Hematopoietic multipotent progenitor cell treated with erythropoietin and hydrocortisone succinate and interleukin-3 and kit ligand, for 8 days (in vitro differentiated cells): ENCODE measurements at regions not wholly inside any gene's neighbourhood (a gene's known extent, or its start where the extent isn't known, plus 50 kb on each side); places are given as distances from the start of the nearest gene placed in this dataset.
"Not testable (repeated sequence)": the region's sequence is repeated elsewhere in the genome, so short reads cannot be mapped to it uniquely, and the experiment has no call there.

Source experiments
- DNase-seq: peaks from one replicate; pipeline ENCODE4 v3.0.0-alpha.2; 2015

- DNase-seq, result no peak
Observed at GRCh38 chr15:81686021-81686420, 312.0 kb upstream of the TMC3 start.

DNA sequence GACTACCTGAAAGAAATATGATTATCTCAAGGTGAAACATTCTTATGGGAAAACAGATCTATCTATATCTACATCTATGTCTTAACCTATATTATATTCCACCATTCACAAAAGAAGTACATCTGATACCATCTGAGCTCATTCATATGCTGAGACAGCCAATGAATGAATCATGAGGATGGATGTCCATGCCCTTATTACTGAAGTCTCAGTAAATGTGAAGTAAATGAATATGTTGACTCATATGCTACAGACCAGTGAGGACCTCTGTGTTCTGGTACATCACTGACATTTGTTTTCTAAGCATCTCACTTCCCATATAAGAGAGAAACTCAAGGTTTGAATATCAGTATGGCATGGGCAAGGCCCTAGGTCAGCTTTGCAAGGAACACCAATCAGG, 311.2 kb upstream of the TMC3 start:
- no peak for DNase-seq

DNA sequence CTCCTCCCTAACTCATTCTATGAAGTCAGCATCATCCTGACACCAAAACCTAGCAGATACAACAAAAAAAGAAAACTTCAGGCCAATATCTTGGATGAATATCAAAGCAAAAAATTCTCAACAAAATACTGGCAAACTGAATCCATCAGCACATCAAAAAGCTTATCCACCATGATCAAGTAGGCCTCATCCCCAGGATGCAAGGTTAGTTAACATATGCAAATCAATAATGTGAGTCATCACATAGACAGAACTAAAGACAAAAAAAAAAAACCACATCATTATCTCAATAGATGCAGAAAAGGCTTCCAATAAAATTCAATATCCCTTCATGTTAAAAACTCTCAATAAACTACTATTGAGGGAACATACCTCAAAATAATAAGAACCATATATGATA, 306.8 kb upstream of the TMC3 start:
- DNase-seq, result no peak

DNA sequence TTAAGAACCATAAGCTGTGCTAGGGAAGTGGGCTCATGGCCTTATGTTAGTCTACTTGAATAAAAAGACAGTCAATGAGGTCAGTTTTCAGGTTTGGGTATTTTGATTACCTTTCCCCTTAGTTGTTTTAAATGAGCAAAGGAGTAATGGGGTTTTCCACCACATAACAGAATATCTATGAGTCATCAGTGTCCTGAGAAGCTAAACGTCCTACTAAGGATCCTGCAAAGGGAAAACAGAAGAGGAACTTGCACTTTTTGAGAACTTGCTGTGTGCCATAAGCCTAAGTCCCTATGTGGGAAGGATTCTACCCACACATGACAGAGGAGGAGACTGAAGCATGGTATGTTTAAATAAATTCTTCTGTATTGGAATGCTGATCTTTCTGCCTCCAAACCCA, 292.8 kb upstream of the TMC3 start:
- DNase-seq, result no peak

GRCh38 chr15:81660976-81661375, 287.0 kb upstream of the TMC3 start:
- no peak for DNase-seq

DNA sequence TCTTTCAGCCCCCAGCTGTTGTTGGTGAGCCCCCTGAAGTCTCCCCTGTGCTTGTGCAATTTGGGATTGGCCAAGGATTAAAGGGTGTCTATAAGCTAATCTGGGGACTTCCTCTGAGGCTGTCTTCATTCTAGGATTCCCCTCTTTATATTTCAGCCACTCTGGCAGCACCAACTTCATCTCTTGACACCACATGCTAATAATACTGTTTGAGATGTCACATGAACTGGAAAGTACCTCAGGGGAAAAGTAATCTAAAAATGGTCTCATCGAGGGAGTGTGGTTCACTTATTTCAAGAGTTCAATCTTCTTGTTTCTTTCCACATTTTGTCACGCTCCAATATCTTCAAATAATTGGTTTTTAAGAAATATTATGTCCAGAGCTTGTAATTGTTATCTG, 279.2 kb upstream of the TMC3 start:
- DNase-seq, result no peak

DNA sequence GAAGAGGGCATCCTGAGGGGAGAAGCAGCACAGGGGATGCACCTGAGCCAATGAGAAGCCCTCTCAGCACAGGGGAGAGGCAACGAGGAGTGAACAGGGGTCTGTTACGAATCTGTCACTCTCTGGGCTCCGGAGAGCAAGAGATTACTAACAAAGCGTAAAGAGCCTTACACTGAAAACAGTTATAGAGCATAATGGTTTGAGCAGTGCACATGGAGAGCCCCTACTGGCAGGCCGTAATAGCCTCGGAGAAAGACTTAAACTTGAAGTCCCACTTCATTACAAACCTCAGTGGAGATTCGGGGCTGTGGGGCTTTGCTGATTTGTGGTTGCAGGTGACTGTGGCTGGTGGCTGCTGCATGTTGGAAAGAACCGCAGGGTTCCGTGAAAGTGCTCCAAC, 271.5 kb upstream of the TMC3 start:
- DNase-seq, result no peak

DNA sequence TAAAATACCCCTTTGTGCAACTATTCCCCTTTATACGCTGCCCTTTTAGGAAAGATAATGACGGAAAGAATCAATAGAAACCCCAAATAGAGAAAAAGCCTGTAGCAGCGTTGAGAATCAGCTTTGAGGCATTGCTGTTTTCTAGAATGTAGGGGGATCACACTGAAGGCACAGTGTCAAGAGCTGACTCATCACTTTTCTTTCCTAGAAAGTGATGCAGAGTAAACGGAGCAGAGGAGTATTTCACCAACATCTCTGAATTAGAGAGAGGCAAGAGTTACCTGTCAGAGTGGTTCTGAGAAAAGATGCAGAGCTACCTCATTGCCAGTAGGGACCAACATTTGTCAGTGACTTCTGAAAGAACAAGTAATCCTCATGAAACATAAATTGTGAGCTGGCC, 269.8 kb upstream of the TMC3 start:
- DNase-seq, result no peak

- no peak for DNase-seq
Observed at GRCh38 chr15:81642451-81642990, 268.5 kb upstream of the TMC3 start.

- not testable (repeated sequence) for DNase-seq
Observed at GRCh38 chr15:81636064-81636463, 262.1 kb upstream of the TMC3 start.

DNA sequence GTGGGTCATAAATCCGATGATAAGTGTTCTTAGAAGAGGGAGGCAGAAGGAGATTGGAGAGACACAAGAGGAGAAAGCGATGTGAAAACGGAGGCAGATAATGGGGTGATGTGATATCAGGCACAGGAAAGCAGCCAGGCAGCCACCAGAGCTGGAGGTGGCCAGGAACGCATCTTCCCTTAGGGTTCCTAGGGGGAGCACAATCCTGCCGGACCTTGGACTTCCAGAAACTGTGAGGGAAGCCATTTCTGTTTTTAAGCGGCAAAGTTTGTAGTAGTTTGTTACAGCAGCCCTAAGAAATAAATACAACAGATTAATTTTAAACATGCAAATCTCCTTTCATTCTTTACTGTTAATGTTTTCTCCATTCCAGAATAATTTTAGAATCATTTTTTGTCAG, 259.9 kb upstream of the TMC3 start:
- DNase-seq, result no peak

DNA sequence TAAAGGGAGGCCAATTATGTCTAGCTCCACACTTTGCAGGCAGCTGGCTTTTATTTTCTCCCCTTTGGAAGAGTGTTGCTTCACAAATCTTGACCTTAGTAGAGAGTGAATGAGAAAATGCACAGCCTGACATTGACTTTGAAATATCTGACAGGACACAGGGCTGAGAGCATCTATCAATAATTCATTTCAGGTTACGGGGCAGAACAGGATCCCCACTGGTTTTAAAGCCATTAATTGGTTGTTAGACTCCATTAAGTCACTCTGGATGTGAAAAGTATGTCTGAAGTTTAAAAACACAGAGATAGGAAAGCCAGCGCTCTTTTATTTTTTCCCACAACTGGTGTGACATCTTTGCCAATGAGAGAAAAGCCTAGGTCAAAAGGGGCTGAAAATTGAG, 251.9 kb upstream of the TMC3 start:
- no peak for DNase-seq

- no peak for DNase-seq
Observed at GRCh38 chr15:81619002-81619401, 245.0 kb upstream of the TMC3 start.

- DNase-seq, result no peak
Observed at GRCh38 chr15:81612631-81613030, 238.6 kb upstream of the TMC3 start.

DNA sequence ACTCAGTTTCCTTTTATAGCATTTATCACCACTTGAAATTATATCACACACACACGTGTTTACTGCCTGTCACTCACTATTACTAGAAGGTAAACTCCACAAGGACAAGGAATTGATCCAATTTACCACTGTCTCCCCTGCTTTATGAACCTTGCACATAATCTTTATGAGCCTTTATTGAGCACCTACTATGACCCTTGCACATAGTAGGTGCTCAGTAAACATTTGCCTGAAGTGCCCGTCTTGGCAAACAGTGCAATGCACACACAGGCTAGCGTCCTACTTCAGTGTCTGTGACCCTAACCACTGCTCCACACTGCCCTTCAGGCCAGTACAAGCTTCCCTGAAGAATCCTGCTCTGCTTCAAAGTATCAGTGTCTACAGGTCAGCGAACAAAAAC, 237.7 kb upstream of the TMC3 start:
- no peak for DNase-seq

DNA sequence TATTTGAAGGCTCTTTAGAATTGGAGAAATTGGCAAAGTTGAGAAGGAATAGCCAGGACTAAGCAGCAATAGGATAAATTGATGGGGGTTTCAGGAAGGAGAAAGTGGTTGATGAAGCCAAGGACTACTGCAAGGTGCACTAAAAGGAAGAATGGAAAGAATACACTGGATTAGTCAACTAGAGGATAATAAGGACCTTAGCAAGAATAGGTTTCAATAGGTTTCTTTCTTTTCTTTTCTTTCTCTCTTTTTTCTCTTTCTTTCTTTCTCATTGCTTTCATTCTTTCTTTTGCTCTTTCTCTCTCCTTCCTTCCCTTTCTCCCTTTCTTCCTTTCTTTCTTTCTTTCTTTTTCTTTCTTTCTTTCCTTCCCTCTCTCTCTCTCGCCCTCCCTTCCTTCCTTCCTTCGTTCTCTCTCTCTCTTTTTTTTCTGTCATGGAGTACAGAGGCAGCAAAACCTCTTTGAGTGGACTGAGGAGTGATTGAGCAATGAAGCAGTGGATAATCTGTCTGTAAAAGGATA, 234.4 kb upstream of the TMC3 start:
- no peak for DNase-seq

DNA sequence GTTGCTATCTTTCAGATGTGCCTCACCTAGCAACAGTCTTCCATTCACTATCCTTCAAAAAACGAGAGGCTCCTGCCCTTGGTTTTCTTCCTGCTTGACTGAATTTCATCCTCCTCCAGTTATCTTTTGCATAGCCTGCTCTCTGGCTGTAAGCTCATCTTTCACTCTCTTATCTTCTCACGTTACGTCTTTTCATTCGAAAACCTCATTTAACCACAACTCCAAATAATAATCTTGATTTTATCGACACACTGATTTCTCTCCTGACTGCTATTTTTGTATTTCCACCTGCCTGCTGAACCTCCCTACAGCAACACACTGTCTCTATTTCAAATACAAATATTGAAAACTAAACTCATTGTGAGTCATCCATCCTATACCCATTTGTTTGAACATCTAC, 230.7 kb upstream of the TMC3 start:
- no peak for DNase-seq

DNA sequence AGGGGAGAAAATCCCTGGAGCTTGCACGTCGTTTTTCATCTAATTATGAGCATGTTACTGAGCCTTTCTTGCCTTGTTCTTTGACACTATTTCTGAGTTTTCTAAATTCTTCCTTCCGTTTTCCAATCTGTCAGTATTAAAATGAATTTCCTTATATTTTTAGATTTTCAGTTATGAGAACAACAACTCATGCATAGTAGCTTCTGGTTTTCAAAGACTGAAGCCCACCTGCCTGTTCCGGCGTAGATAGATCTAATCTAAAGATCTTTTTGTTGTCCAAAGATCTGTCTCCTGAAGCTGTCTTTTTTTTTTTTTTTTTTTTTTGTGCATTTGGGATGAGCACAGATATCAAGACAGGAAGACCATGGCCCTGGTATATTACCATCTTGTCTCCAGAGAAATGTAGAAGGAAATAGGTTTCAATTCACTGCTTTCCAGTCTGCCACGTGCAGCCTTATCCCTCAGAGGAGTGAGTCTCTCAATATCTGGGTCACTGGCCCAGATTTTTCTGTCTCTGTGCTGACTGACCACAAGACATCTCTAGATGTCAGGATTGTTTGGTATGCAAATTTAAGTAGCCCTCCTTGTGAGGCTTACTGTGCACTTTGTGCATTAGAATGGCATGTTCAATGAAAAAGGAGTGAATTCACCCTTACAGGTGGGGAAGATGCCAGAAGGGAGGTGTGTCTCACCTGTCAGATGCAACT, 222.3 kb upstream of the TMC3 start:
- DNase-seq, result no peak

DNA sequence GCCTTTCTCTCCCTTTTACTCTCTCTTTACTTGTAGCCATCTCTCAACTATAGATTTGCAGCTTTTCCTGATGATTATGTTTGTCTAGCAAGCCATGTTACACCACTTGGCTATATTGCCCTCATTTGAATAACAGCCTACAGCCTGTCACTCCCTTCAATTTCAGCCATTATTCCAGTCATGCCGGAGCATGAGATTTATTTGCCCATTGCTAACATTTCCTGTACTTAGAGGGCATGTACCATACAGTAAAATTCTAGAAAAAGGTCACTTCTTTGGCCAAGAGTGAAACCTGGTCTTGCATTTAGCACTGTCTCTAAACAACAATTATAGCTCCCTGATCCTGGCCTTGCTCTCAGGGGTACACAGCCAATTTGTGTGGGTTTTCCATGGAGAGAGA, 221.7 kb upstream of the TMC3 start:
- no peak for DNase-seq

DNA sequence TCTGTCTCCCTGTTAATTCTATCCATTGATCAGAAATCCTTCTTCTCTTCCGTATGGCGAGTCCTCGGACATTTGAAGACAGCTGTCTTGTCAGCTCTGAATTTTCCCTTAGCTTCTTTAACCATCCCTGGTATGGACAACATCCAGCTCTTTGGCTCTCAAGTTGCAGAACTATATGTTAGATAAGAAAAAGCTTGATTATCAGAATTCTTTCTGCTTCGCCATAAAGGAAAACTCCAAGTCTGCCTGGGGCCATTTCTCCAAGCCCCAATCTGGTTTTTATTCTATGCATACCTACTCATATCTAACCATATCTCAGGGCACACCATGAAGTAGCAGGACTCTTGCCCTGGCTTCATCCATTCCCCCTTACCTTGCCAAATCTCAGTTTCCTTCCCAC, 215.7 kb upstream of the TMC3 start:
- DNase-seq, result no peak

- peak; percentile 39 for DNase-seq
Observed at GRCh38 chr15:81575436-81576123, 201.6 kb upstream of the TMC3 start.

DNA sequence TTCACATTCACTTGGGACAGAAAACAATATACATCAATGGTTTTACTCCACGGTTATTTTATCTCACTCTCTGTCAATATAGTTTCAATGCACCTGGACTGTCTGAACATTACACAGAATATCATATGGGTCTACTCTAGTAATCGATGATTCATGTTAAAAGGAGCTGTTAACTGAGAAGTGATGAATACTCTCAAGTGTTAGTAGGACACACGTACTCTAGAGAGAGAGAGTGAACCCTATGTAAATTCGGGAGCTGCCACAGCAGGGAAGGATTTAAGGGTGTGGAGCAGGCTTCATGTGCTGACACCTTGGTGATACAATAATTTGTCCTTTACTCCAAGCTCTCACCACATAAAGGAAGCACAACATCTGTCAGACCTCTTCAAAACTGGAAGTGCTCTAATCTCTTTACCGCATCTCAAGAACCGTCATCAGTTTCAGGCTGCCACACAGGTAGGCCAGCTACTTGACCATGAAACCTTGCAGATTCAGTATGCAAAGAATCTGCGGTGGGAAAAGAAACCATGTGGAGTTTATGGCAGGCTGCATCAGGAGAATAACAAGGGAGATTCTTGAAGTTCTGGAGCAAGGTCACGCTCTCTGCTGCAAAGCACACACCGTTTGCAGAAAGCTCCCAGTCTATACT, 199.2 kb upstream of the TMC3 start:
- DNase-seq, result no peak

DNA sequence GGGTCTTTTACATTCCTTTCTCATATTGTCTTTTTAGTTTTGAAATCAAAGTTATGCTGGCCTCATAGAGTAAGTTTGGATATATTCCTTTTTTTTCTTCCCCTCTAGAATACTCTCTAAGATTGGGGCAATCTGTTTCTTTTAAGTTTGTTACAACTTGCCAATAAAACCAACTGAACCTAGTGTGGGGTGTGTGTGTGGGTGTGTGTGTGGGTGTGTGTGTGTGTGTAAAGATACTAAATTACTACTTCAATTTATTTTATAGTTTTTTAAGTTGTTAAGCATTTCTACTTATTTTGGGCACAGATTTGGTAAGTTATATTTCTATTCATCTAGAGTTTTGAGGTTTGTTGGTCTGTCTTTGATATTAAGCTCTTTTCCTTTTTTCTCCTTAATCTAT, 198.2 kb upstream of the TMC3 start:
- DNase-seq, result no peak
